ENCODE measurements at regions not wholly inside any gene's neighbourhood (a gene's known extent, or its start where the extent isn't known, plus 50 kb on each side); places are given as distances from the start of the nearest gene placed in this dataset.

DNA sequence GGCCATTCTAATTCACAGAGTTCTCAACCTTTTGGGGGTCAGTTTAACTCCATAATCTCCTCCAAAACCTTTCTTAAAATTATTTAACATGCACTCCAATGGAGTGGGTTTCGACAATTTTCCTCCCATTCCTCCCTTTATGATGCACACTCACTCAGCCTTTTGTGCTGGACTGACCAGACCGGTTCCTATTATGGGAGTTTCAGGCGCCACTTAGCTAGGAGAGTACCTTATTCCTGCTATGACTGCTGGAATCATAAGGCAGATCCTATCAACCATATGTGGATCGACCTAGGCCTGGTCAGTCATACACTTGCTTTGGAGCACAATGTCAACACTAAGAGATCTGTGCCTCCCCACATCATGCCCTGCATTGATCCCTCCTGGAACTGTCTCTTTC is 63.9 kb upstream of the MOCS1 start:
- no peak for DNase-seq (ENCODE audit: low read depth in 2 of 2)

GRCh38 chr6:39997101-39997635 is 62.9 kb upstream of the MOCS1 start:
- DNase-seq (ENCODE audit: low read depth in 2 of 2): no peak

GRCh38 chr6:39995633-39996032 is 61.4 kb upstream of the MOCS1 start:
- DNase-seq (ENCODE audit: low read depth in 2 of 2): no peak

DNA sequence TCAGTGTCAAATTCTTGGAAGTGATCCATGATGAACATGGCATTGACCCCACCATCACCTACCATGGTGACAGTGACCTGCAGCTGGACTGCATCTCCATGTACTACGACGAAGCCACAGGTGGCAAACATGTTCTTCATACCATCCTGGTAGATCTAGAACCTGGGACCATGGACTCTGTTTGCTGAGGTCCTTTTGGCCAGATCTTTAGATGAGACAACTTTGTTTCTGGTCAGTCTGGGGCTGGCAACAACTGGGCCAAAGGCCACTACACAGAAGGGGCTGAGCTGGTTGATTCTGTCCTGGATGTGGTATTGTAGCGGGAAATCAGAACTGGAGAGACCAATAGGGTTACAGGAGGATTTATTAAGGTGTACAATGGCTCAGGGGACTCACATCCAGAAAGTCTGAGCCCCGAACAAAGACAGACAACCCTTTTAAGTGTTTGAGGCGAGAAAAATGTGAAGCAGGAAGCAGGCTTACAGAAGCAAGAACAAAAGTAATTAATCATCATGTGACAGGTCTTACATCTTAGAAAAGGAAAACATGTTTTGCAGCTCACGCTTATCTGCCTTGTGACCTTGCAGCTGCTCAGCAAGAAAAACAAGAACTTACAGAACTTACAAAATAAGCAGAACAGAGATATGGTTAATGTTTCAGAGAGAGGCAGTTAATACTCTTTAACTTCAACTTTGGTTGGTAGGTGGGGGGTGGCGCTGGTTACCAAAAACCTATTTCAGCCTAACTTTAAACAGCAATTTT is 58.8 kb upstream of the MOCS1 start:
- DNase-seq (ENCODE audit: low read depth in 2 of 2): peak in 1 of 2 donors; percentile 5
